Sigmoid colon (tissue), 4 donors: ENCODE measurements at regions not wholly inside any gene's neighbourhood (a gene's known extent, or its start where the extent isn't known, plus 50 kb on each side); places are given as distances from the start of the nearest gene placed in this dataset.

Experiments
- CTCF ChIP-seq, 4 experiments: fragments of 450-650 bp in 3 of 4; fragments of 200-600 bp in 1 of 4; IDR thresholded peaks; one replicate each; pipeline ENCODE4 v1.5.1; 2016 to 2019; ENCODE audit warnings: antibody characterized with exemption in 4 of 4, mild to moderate bottlenecking in 3 of 4, moderate library complexity in 2 of 4
- EP300 ChIP-seq, 4 donors: sonication (generic); formaldehyde crosslinking; IDR thresholded peaks; one replicate each; pipeline ENCODE4 v1.6.1; 2017; ENCODE audit warnings: antibody characterized with exemption in 4 of 4
- POLR2A ChIP-seq, 2 donors: fragments of 450-650 bp; IDR thresholded peaks; one replicate each; pipeline ENCODE4 v1.6.1; 2016; ENCODE audit warnings: antibody characterized with exemption in 2 of 2, mild to moderate bottlenecking in 2 of 2, moderate library complexity in 2 of 2

- no peak for TF ChIP-seq CTCF (IDR thresholded peaks at IDR 0.05)
- no peak for TF ChIP-seq POLR2A (IDR thresholded peaks at IDR 0.05)
- TF ChIP-seq EP300 (IDR thresholded peaks at IDR 0.05), result no peak
These were observed 116.1 kb upstream of the TNC start for GRCh38 chr9:115234094-115234493.
